HG02610 (cell line): ENCODE measurements at regions not wholly inside any gene's neighbourhood (a gene's known extent, or its start where the extent isn't known, plus 50 kb on each side); places are given as distances from the start of the nearest gene placed in this dataset.

Source experiments
- ATAC-seq: cut with Tn5 transposase; IDR thresholded peaks from one replicate; pipeline ENCODE4 v1.9.1; 2021; ENCODE audit warnings: mild to moderate bottlenecking, moderate library complexity; ENCODE audit not compliant: unreplicated experiment

DNA sequence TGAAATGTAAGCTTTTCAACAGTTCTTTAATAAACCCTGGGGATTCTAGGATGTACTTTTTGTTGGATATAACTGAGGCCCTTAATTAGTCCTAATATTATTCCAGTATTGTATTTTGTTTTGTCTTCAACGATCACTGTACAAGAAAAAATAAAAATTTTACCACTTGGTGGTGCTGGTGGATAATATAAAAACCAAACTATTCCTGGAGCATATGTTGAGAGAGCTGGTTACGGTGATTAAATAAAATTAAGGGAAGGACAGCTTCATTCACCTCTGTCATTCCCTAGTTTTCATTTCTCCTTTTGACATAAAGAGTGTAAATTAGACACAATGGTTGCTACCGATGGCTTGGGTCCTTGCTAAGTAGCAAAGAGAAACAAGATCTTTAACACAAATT lies 598.6 kb upstream of the PCDH20 start:
- no peak for ATAC-seq

DNA sequence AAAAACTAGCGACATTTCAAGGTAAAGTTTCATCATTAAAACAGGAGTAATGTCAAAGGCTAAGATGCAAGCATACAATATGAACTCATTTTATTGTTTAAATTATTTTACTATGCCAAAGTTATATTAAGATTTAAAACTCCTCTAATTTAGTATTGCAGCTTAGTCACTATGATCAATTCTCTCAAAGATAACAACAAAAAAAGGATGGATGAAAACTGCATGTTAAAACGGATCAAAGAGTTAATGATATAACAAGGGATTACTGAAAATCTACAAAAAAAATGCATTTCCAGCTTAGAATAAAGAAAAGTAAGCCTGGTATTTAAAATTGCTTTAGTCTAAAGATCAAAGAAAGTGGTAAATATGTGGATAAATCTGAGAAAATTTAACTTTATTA lies 587.8 kb upstream of the PCDH20 start:
- no peak for ATAC-seq

DNA sequence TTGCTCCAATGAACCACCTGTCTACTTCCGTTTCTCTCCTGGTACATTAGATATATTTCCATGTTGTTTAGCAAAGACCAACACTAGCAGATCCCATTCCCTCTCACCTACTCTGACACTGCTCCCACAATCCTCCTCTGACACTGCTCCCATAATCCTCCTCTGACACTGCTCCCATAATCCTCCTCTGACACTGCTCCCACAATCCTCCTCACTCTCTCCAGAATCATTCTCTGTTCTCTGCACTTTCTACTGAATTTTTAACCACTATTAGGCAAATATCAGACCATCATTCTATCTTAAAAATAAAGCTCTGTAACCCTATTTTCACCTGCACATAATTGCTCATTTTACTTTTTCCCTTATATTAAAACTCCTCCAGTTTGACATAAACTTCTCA lies 578.5 kb upstream of the PCDH20 start:
- no peak for ATAC-seq

DNA sequence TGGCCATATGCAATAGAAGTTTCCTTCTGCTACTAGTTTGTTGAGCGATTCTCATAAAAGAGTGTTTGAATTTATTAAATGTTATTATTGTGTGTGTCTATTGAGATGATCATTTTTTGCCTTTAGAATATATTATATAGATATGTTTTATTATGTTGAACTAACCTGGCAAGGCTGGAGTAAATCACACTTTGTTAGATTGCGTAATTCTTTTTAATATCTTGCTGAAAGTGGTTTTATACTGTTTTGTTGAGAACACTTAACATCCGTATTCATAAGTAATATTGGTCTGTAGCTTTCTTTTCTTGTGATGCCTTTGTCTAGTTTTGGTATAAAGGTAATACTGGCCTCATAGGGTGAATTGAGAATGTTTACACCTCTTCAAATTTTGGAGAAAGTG lies 574.3 kb upstream of the PCDH20 start:
- ATAC-seq, result no peak

DNA sequence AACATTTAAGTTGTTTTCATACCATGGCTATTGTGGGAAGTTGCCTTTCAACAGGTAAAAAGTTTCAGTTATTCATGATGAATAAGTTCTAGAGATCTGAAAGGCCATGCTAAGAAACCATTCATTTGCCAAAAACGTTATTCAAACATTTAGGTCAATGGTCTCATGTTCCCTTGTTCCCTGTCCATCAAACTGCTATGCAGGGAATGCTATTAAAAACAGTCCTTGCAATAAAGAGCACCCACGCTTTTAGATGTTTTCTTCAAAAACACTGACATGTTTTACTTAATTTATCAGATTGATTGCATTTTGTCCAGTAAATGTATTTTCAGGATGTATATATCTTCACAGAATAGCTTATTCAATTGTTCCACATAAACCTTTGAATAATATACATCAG lies 573.2 kb upstream of the PCDH20 start:
- ATAC-seq, result no peak

DNA sequence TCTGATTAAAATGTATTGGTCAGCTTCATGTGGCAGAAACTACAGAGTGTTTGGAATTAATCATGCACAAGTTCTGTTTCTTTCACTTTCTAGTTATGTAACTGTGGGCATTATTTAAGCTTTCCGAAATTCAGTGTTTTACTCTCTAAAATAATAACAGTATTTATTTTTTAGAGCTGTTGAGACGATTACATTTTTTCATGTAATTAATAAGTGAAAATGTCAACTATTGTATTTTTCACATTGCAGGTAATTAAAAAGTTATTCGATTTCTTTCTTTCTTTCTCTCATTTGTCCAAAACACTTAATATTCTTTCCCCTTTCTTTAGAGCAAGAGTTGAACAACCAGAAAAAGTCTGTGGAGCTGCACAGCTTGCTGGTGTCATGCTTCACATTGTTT lies 559.4 kb upstream of the PCDH20 start:
- ATAC-seq, result no peak

DNA sequence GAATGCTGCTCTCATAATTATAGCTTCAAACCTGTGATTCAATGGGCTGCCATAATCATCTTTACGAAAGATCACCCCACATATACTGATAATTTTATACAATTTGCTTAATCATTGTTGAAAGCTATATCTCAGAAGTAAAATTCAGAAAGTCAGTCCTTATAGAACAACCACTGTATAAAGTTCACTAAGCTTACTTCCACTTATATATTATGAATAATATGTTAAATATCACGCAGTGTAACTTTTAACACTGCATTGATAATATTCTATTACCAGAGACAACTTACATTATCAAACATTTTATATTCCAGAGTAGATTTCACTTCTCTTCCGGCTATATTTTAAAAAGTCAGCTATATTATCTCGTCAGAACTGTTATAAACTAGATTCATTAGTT lies 550.1 kb upstream of the PCDH20 start:
- ATAC-seq, result no peak

DNA sequence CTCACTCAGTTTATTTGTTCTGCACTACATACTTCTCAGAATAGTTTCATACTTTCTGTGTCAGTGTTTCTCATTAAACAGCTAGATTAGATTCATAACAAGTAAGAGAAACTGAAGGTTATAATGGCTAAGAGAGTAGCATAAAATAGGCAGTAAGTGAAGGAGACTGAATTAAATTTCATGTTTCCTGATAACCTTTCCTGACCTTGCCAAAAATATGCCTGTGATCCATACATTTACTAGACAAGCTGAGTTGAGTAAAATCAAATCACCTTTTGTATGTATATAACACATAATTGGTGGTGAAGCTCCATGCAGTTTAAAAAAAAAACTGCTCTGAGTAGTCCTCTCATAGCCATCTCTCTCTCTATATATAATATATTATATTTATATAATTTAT lies 545.3 kb upstream of the PCDH20 start:
- ATAC-seq, result no peak

DNA sequence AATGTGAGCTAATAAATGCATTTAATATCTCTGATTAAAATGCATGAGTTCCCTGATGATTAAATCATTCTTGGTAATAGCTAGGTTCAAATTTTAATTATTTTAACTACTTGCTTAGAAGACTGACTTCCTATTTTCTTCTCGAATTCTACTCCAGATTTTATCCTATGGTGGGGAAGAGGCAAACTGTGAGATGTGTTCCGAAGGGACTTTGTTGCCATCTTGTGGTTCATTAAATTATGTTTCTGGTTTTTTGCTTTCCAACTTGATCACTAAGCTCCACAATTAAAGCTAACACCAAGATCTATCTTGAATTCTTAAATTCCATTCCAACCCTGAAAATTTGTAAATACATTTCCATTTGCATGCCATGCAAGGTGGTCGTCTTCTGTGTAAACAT lies 538.4 kb upstream of the PCDH20 start:
- ATAC-seq, result no peak

DNA sequence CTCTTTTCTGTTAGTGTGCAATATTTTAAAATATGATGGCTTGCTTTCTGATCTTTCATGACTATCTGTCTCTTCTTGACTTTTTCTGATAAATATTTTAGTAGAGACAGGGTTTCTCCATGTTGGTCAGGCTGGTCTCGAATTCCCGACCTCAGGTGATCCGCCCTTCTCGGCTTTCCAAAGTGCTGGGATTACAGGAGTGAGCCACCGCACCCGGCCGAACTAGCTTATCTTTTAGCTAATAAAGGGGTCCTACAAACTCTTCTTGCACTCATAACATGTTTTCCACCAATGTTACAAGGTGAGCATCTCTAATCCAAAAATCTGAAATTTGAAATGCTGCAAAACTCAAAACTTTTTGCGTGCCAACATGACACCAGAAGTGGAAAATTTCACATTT lies 535.2 kb upstream of the PCDH20 start:
- ATAC-seq, result no peak

DNA sequence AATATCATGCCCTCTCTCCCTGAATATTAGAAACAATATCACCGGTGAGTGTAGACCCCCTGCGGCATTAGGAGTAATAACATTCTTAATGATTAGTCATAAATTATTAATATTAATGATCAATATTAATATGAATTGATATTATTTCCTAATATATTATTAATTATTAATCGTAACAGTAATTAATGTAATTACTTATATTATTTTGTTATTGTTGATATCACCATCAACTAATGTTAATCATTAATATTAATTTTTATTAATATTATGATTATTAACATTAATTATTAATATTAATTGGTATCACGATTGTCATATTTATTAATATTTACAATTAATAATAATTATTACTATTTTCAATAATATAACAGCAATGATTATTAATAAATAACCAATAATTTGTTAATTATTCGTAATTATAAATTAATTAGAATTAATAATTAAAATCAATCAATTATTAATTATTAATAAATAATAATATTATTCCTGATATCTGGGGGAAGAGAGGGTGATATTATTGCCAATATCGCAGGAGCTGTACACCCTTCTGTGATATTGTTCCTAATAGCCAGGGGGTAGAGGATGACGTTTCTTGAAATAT lies 528.8 kb upstream of the PCDH20 start:
- no peak for ATAC-seq

DNA sequence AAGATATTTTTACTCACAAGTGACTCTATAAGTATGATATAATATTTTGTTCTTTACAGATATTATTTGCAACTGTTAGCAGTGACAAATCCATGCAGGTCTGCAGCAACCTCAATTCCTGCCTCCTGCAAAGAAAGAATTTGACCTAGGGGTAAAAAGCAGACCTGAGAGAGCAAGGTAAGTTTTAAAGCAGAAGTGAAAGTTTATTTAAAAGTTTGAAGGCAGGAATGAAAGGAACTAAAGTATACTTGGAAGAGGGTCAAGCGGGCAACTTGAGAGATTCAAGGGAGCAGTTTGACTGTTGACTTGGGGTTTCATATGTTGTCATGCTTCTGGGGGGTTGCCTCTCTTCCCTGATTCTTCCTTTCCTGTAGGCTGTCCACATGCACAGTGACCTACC lies 520.1 kb upstream of the PCDH20 start:
- no peak for ATAC-seq

DNA sequence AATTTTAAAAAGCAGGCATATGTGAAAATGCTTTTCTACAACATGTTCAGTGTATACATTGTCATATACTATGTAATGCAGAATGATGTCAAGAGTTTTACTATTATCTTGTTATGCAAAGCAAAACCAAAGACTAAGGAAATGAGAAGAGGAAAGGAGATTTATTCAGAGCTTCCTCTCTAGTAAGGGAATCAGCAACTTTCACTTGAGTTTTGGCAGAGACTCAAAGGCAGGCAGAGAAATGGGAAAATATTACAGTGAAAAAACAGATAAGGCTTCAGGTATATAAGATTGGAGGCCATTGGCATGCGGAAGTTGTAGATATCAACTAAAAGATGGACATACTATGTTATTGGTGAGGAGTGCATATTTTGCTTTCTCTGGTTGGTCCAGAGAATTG lies 512.0 kb upstream of the PCDH20 start:
- ATAC-seq, result no peak

DNA sequence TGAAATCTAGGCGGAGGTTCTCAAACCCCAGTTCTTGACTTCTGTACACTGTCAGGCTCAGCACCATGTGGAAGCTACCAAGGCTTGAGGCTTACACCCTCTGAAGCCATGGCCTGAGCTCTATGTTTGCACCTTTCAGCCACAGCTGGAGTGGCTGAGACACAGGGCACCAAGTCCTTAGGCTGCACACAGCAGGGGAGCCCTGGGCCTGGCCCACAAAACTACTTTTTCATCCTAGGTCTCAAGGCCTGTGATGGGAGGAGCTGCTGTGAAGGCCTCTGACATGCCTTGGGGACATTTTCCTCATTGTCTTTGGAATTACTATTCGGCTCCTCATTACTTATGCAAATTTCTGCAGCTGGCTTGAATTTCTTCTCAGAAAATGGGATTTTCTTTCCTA lies 503.2 kb upstream of the PCDH20 start:
- no peak for ATAC-seq

DNA sequence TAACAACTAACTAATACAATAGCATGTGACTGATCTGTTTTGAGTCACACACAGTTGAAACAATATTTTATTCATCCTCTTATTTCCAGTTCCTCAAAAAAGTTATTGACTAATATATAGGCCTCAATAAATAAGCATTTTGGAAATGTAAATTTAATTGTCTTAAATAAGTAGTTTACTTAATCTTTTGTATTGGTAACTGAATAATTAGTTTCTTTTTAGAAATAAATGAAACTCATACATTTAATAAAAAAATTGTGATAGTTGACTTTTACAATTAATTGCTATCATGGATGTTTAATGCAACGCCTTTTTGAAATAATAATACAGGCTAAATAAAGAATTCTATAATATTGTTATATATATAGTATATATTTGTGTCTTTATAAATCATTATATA lies 500.8 kb upstream of the PCDH20 start:
- ATAC-seq, result no peak

DNA sequence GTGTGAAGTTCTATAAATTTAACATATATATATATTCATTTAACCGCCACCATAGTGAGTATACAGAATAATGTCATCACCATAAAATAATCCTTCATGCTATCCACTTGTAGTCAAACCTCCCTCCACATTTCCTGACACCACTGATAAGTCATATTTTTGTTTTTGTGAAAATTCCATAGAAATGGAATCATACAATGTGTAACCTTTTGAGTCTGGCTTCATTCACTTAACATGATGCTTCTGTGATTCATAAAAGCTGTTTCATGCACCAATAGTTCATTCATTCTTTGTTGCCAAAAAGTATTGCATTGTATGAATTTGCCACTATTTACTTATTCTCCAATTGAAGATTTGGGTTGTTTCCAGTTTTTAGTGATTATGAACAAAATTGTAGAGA lies 497.5 kb upstream of the PCDH20 start:
- ATAC-seq, result no peak

DNA sequence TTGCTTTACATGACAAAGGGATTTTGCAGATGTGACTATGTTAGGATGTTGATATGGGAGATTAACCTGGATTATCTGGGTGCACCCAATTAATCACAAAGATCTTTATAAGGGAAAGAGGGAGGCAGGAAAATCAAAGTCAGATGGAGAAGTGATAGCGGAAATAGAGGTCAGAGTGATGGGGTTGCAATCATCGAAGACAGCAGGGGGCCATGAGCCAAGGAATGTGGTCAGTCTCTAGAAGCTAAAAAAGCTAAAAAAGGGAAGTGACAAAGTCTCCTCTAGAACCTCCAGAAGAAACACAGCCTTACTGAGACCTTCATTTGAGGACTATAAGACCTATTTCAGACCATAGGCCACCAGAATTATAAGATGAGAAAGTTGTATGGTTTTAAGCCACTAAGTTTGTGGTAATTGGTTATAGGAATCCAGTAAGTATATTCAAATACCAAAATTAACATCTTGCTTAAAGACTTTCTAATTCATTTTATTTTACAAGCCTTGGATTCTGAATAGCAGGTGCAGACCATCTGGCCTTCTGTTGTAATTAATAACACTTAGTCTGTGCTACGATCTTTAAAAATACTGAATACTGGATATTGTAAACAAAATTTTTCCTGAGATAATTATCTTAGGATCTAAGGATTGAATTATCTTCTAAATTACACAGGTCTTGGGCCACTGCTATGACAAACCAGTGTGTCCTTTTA lies 493.4 kb upstream of the PCDH20 start:
- no peak for ATAC-seq

DNA sequence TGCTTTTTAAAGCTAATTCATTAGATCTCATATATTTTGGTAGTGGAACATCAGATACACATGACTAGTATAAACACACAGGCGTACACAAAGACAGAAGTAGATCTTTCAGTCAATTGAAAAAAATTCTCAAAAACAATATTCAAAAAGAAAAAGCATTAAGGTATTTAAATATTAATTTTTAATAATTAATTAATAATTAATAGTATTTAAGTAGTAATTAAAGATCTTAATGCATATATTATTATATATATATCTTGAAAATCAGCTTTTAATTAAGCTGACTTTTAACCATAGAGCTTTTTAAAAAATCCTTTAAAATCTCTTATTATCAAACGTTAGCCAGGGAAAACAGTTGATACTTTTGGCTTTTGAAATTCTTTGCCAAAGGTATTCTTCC lies 489.4 kb upstream of the PCDH20 start:
- no peak for ATAC-seq

DNA sequence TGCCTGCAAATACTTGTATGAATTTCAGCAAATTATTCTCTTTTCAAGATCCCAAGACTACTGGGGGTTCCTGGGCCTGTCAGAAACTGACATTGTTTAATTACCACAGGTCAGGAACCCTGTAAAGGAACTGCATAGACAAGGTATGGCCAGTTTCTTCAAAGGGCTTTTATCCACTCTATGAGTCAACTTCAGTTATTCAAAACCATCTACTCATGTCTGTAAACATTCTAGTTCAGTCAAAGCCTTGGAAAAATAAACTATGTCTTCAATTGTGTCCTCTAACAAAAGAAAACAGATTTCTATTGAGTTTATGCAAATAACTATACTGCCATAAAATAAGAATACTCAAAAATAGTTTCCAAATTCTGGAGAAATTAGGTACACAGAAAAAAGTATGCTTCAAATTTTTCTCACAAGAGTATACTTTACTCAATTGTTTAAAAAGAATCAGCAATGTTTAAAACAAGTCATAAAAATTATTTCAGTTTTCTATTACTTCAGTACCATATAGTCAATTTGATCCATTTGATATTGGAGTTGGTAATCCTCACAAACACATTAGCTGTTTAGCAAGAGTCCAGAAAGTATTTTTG lies 486.4 kb upstream of the PCDH20 start:
- ATAC-seq, result no peak

DNA sequence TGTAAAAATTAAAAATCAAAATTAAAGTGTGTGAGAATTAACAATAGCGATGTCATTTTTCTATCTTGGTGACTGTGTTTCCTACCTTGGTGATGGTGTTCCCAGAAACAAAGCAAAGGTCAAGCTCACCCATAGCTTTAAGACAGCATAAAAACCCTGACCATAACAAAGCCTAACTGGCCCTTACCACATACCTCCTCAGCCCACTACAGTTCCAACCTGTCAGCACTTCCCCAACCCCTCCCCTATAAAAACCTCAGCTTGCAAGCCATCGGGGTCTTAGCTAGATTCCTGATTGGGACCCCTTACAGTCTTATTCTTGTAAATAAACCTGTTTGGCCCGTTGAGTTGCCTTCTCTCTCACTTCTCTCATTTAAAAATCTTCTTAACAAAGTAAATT lies 484.4 kb upstream of the PCDH20 start:
- ATAC-seq, result no peak

DNA sequence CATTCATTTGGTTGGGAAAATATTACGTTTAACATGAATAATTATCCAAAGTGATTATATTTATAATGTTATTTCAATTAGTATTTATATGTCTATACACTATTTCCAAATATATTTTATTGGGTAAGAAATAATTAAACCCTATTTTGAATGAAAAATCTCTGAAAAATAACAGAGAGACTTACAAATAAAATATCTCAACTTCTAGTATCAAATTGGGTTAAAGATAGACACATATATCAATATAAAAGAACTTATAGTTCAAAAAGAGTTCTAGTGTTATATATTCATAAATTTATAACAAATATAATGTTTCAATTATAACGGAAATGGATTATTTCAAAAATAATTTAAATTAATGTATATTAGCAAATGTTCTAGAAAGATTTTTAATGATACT lies 482.6 kb upstream of the PCDH20 start:
- ATAC-seq, result no peak

DNA sequence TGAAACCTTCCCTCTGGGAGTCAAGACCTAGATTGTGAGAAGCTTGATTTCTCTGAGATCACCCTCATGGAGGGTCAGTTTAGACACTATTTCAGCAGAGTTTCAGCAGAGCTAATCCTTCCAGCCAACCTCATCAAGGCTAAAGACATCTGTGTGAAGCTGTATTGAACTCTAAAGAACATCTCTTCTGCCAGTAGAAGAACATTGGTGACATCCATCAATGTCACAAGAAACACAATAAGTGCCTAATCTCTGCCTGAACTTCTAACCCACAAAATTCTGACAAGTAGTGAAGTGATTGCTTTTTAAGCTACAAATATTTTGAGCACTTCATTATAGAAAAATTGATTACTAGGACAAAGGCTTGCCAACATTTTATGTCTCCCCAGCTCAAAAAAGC lies 475.8 kb upstream of the PCDH20 start:
- no peak for ATAC-seq

DNA sequence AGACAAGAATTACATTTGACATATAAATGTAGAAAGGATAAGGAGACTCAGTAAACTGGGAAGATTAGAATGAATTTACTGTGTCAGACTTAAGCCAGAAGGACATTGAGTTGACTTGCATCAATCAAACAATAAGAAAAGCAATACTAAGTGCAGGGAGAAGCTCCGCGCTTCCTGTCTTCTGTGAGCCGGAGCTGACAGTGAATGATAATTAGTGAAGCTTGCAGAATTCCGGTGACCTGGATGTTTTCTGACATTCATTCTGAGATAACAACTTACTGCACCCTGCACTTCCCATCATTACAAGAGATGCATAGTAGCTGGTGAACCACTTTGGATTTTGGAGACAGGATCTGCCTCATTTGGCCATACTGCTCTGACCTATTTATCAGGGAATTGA lies 469.2 kb upstream of the PCDH20 start:
- no peak for ATAC-seq
